CD1c-positive myeloid dendritic cell (primary cell): ENCODE measurements at regions not wholly inside any gene's neighbourhood (a gene's known extent, or its start where the extent isn't known, plus 50 kb on each side); places are given as distances from the start of the nearest gene placed in this dataset.

Experiments
- DNase-seq: peaks from one replicate; pipeline ENCODE4 v3.0.0-alpha.2; 2016; ENCODE audit errors: extremely low spot score

- no peak for DNase-seq
Measured at GRCh38 chr12:3336606-3337311, 154.2 kb upstream of the PRMT8 start.

- no peak for DNase-seq
Measured at GRCh38 chr12:3337944-3338343, 153.1 kb upstream of the PRMT8 start.

DNA sequence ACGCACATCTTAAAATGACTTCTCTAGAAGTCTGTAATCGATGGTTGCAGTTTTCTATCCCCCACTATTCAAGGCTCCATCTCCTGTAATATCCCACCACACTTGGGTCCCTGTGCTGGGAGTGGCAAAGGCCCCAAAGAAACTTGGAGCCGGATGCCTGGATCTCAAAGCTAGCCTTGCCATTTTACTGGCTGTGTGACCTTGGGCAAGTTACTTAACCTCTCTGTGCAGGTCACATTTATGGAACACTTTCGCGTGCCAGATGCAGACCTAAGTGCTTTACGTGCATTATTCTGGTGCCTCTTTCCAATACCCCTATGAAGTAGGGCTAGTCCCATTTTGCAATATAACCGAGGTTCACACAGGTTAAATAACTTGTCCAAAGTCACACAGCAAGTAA is 151.8 kb upstream of the PRMT8 start:
- DNase-seq, result no peak

GRCh38 chr12:3341594-3341993 is 149.4 kb upstream of the PRMT8 start:
- no peak for DNase-seq

DNA sequence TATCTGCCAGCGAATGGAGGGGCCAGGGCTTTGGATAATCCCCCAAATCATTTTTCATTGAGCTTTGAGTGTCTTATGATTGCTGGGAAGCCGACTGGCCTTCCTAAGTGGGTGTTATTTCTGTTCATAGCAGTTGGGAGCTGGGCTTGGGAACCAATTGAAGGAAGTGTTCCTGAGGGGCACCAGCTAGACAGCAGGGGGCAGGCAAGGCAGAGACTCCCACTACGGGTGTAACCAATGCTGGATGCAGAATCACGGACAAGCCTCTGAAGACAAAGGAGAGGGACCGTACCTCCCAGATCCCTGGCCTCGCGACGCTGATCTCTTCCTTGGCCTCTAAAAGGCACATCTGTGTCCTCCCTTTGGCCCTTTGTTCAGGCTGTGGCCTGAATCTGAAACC is 149.0 kb upstream of the PRMT8 start:
- no peak for DNase-seq

- DNase-seq, result no peak
Measured at GRCh38 chr12:3348055-3348454, 142.9 kb upstream of the PRMT8 start.

DNA sequence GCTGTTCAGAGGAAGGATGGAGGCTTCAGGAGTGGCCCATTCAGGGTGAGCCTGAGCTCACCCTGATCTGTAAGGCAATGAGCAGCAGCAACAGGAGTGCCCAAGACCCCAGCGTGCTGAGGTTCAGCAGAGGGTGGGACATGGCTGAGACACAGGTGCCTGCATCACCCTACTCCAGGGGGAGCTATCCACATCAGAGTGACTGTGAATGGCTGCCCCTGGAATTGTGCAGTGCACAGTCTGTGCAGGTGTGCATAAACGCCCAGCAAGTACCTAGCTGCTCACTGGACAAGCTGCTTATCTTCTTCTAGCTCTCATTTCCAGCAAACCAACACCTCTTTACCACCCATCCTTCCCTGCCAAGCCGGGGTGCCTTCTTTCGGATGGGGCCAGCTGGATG is 140.6 kb upstream of the PRMT8 start:
- DNase-seq, result no peak

GRCh38 chr12:3351731-3352130 is 139.3 kb upstream of the PRMT8 start:
- no peak for DNase-seq

- DNase-seq, result no peak
Measured at GRCh38 chr12:3352230-3352629, 138.8 kb upstream of the PRMT8 start.

DNA sequence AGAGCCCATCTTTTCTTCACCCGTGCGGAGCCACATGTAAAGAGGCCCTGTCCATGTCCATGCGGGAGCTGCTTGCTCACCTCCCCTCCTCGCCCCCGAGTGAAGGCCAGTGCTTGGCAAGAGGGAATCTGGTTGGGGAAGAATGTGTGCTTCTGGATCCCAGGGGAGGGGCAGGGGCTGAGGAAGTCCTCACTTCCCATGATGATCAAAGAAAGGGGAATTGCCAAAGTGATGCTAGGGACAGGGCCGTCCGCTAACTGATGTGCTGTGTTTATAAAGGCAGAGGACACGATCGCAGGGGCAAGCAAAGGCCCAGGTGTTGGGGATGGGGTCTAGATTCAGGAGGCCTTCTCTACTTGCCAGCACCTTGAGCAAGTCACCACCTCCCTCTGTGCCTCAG is 137.4 kb upstream of the PRMT8 start:
- DNase-seq, result no peak

- no peak for DNase-seq
Measured at GRCh38 chr12:3354586-3354985, 136.4 kb upstream of the PRMT8 start.

- DNase-seq, result no peak
Measured at GRCh38 chr12:3355378-3355900, 135.6 kb upstream of the PRMT8 start.

- no peak for DNase-seq
Measured at GRCh38 chr12:3357950-3358525, 133.0 kb upstream of the PRMT8 start.

GRCh38 chr12:3359478-3359877 is 131.5 kb upstream of the PRMT8 start:
- DNase-seq, result no peak

DNA sequence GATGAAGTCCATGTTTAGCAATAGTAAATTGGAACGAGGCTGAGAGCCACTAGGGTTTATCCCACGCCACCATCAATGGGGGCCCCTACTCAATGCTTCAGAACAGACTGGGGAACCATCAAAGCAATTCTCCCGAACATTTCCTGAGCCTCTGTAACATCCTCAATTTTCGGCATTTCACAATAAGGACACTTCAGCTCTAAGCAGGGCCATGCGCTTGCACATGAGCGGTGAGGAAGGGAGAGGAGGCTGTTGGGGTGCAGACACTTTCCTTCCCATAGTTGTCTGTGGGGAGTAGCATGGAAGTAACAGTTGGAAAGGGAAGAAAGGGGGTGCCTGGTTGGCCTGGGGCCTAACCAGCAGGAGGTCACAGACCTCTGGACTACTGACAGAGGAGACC is 129.9 kb upstream of the PRMT8 start:
- peak; percentile 1 for DNase-seq

GRCh38 chr12:3362737-3363136 is 128.3 kb upstream of the PRMT8 start:
- no peak for DNase-seq

- DNase-seq, result peak; percentile 76
Measured at GRCh38 chr12:3363608-3364007, 127.4 kb upstream of the PRMT8 start.

- no peak for DNase-seq
Measured at GRCh38 chr12:3364226-3364625, 126.8 kb upstream of the PRMT8 start.

DNA sequence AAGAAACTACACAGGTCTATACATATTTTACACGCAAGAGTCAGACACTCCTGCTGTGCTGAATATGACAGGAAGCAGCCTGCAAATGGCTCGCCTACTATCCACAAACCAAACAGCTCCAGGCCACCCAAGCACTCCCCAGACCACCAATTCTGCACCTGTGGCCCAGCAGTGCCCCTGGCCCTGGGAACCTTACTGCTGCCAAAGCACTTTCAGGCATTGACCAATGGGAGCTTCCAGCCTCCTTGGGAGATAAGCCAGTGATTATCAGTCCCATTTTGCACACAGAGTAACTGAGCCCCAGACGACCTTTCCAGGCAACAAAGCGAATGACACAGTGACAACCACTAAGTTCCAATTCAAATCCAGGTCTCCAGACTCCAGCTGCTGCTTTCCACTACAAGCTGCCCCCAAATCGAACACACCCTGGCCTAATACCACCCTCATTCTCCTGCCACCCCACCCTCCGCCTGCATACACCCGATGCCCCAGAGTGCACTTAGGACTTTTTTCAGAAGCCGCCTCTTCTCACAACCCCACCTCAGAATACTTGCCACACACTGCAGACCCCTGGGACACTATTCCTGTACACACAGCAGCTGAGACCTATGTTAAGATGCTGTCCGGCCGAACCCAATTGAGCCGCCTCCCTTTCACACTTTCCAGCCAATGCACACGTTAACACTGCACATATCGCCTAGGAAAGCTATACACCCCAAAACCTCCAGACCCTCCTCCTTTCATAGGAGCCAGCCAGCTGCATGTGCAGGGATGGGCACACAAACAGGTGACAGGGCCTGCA is 126.1 kb upstream of the PRMT8 start:
- DNase-seq, result no peak

DNA sequence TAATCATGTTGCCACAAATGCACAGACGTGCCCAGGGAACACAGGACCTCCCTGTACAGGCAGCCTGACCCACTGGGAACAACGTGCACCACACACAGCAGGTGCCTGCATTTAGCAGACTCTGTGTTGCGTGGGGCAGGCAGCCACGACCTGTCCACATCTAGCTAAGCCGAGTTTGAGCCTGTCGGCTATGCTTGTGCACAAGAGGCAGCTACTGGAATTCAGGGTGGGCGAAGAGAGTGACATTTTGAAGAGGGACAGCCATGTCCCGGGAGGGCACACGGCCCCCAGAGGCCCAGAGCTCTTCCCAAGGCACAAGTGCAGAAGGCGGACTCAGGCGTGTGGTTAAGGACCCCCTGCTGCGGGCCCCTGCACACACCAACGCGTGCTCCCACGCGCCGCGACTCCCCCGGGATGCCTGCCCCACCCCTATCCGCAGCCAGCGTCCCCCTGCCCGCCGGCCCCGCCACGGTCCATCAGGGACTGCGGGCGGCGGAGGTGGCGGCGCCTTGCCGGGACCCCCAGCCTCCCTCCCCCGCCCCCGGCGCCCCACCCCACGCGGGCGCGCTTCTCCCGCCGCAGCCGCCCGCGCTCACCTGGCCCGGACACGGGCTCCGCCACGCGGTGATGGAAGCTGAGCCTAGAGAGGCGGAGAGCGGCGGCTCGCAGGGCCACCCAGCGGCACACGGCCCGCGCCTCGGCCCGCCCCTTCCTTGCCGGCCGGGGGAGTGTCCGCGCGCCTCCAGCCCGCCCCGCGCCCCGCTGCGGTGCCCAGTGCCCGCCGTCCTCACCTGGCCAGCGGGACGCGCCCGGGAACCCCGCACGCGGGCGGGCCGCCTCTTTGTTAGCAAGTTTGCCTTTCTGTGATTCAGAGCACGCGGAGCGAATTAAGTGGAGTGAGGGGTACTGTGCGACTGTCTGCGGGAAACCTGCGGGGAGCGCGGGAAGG is 125.3 kb upstream of the PRMT8 start:
- no peak for DNase-seq

GRCh38 chr12:3366451-3367110 is 124.4 kb upstream of the PRMT8 start:
- DNase-seq, result no peak
